Endothelial cell of umbilical vein (primary cell): ENCODE measurements at regions not wholly inside any gene's neighbourhood (a gene's known extent, or its start where the extent isn't known, plus 50 kb on each side); places are given as distances from the start of the nearest gene placed in this dataset.

Source experiments
- BruUV-seq: library from RNA; stranded (reverse); fragments of 400-500 nt; replicated peaks from 2 replicates; lab custom pipeline; 2021; lab: Mats Ljungman, UMichigan
- CTCF ChIA-PET: fragments of 300-600, 350-600 bp; sonication (Branson Sonifier 250); formaldehyde crosslinking; loops from one replicate; lab custom pipeline; 2021; ENCODE audit warnings: antibody characterized with exemption, inconsistent platforms; lab: Charles Lee
- POLR2A ChIA-PET: fragments of 300-600, 350-600 bp; sonication (Branson Sonifier 250); formaldehyde crosslinking; loops from one replicate; lab custom pipeline; 2021; ENCODE audit warnings: antibody characterized with exemption, inconsistent platforms; lab: Charles Lee
- DNase-seq: peaks from one replicate; pipeline ENCODE4 v3.0.0-alpha.2; 2011; ENCODE audit warnings: low read depth, low spot score
- FAIRE-seq: peaks from 2 replicates; lab custom pipeline; 2011; peaks lifted over from hg19 to GRCh38; lab: Jason Lieb, UNC
- H2AFZ ChIP-seq: 2 replicates; pipeline ENCODE4 v1.6.0; 2012; ENCODE audit warnings: low read depth, low read length, control low read depth, inconsistent platforms
- H3K27ac ChIP-seq: 2 replicates; pipeline ENCODE4 v1.5.1; 2011; ENCODE audit warnings: low read depth, mild to moderate bottlenecking, control low read depth, low read length, moderate library complexity; ENCODE audit not compliant: insufficient read depth
- H3K27me3 ChIP-seq, 2 experiments: 2 replicates each; pipeline versions ENCODE4 v1.6.0 to v1.6.1; 2011; ENCODE audit warnings: low read length in 2 of 2, mixed read lengths in 1 of 2; ENCODE audit not compliant: control insufficient read depth in 2 of 2, insufficient read depth in 2 of 2
- H3K36me3 ChIP-seq, 2 experiments: 2 replicates in 1 of 2; 3 replicates in 1 of 2; pipeline ENCODE4 v1.5.1; 2011; ENCODE audit warnings: low read length in 2 of 2, mild to moderate bottlenecking in 1 of 2, moderate library complexity in 1 of 2; ENCODE audit not compliant: control insufficient read depth in 2 of 2, insufficient read depth in 2 of 2; ENCODE audit errors: extremely low read depth in 1 of 2
- H3K4me1 ChIP-seq: 3 replicates; pipeline ENCODE4 v1.5.1; 2011; ENCODE audit warnings: mild to moderate bottlenecking, low read length; ENCODE audit not compliant: control insufficient read depth, insufficient read depth; ENCODE audit errors: extremely low read depth
- H3K4me2 ChIP-seq: 2 replicates; pipeline ENCODE4 v1.6.1; 2011; ENCODE audit warnings: low read length, control low read depth, mixed read lengths; ENCODE audit not compliant: insufficient read depth
- H3K4me3 ChIP-seq, 3 experiments: fragments of 200-600 bp in 1 of 3; sonication (generic), shearing (Covaris generic) in 1 of 3; replicated peaks in 1 of 3; 2 replicates each; pipeline ENCODE4 v1.5.1; 2011 to 2016; ENCODE audit warnings: control low read depth in 3 of 3, low read length in 3 of 3, mild to moderate bottlenecking in 2 of 3, inconsistent platforms in 1 of 3, low read depth in 1 of 3, moderate library complexity in 1 of 3; ENCODE audit not compliant: insufficient read depth in 1 of 3
- H3K79me2 ChIP-seq: 2 replicates; pipeline ENCODE4 v1.6.0; 2012; ENCODE audit warnings: low read length, inconsistent platforms; ENCODE audit not compliant: control insufficient read depth, insufficient read depth
- H3K9ac ChIP-seq: replicated peaks from 2 replicates; pipeline ENCODE3; 2011; ENCODE audit warnings: low read length, control low read depth; ENCODE audit not compliant: insufficient read depth; ENCODE audit errors: extremely low read depth
- H3K9me1 ChIP-seq: replicated peaks from 3 replicates; pipeline ENCODE4 v1.6.0; 2011; ENCODE audit warnings: mild to moderate bottlenecking, low read length; ENCODE audit not compliant: control insufficient read depth, insufficient read depth; ENCODE audit errors: extremely low read depth
- H3K9me3 ChIP-seq: replicated peaks from 2 replicates; pipeline ENCODE4 v1.5.1; 2012; ENCODE audit warnings: low read length, inconsistent platforms; ENCODE audit not compliant: control insufficient read depth, insufficient read depth
- H4K20me1 ChIP-seq: replicated peaks from 2 replicates; pipeline ENCODE3; 2011; ENCODE audit warnings: mild to moderate bottlenecking, low read length; ENCODE audit not compliant: control insufficient read depth, insufficient read depth; ENCODE audit errors: extremely low read depth
- EZH2 ChIP-seq: IDR thresholded peaks from 2 replicates; pipeline ENCODE4 v1.6.1; 2012; ENCODE audit warnings: borderline replicate concordance, low read depth, mild to moderate bottlenecking, moderate library complexity, low read length, inconsistent platforms; ENCODE audit not compliant: severe bottlenecking
- FOS ChIP-seq: IDR thresholded peaks from 2 replicates; pipeline ENCODE4 v1.6.1; 2011; ENCODE audit warnings: mild to moderate bottlenecking, low read length, moderate library complexity, borderline replicate concordance; ENCODE audit not compliant: insufficient read depth
- POLR2A ChIP-seq: IDR thresholded peaks from 2 replicates; pipeline ENCODE4 v1.6.1; 2012; ENCODE audit warnings: low read depth, mild to moderate bottlenecking, control low read depth, low read length
- dilution Hi-C: fragments of 300-500 bp; cut with MboI; formaldehyde crosslinking; loops from one replicate; pipeline ENCODE4 v1.15.0; 2019; ENCODE audit warnings: low sequenced_read_pairs; ENCODE audit not compliant: extremely low pct_ligation_motif_present
- intact Hi-C: fragments of 100-400 bp; cut with micrococcal nuclease; formaldehyde crosslinking; loops from one replicate; pipeline ENCODE4 v1.10.0; 2022
- TF ChIP-seq, protein P1 (sequence below): IDR thresholded peaks from 2 replicates; pipeline ENCODE4 v1.6.1; 2011; ENCODE audit not compliant: insufficient read depth, insufficient read length

- Histone ChIP-seq H3K4me2 (no peak overlapping the region), H3K36me3 (no peaks in the 10 kb centered on the region), H3K9me3 (no peaks in the 10 kb centered on the region), H2AFZ (no peak overlapping the region), H3K4me1 (no peaks in the 10 kb centered on the region), H3K27me3 (no peaks in the 10 kb centered on the region), H3K79me2 (no peaks in the 10 kb centered on the region), H4K20me1 (no peaks in the 10 kb centered on the region), H3K9ac (no peak overlapping the region), H3K4me3 (no peak overlapping the region), H3K27ac (no peak overlapping the region), H3K9me1 (no peaks in the 10 kb centered on the region)
- no TSS peak for BruUV-seq
- CTCF ChIA-PET = interaction anchor here (1.2 kb wide), 1 partner anchor 55 kb away, joined by 5 read pairs; no protein-coding TSS in a partner anchor
- TF ChIP-seq POLR2A = no peak
- TF ChIP-seq, protein P1, sequence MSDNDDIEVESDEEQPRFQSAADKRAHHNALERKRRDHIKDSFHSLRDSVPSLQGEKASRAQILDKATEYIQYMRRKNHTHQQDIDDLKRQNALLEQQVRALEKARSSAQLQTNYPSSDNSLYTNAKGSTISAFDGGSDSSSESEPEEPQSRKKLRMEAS = no peak
- no peak for TF ChIP-seq EZH2
- intact Hi-C loops (no loop called here), dilution Hi-C loops (no loop called here)
- POLR2A ChIA-PET = no interaction called here
- DNase-seq (no peak), FAIRE-seq (no peak)
These were observed 156.1 kb upstream of the LRRC7 start for GRCh38 chr1:69411617-69412016.

GRCh38 chr1:69413129-69413528 is 154.6 kb upstream of the LRRC7 start:
- Histone ChIP-seq H3K4me1 (no peaks in the 10 kb centered on the region), H3K9me1 (no peaks in the 10 kb centered on the region), H3K36me3 (no peaks in the 10 kb centered on the region), H2AFZ (no peak overlapping the region), H3K9ac (no peak overlapping the region), H4K20me1 (no peaks in the 10 kb centered on the region), H3K79me2 (no peaks in the 10 kb centered on the region), H3K27me3 (no peaks in the 10 kb centered on the region), H3K9me3 (no peaks in the 10 kb centered on the region), H3K27ac (no peak overlapping the region), H3K4me3 (no peak overlapping the region), H3K4me2 (no peak overlapping the region)
- DNase-seq = no peak
- BruUV-seq = no TSS peak
- no peak for FAIRE-seq
- CTCF ChIA-PET = no interaction called here
- POLR2A ChIA-PET = no interaction called here
- dilution Hi-C loops (no loop called here), intact Hi-C loops (no loop called here)
- TF ChIP-seq EZH2 (no peak), FOS (no peak)
